IMR-90 (cell line): ENCODE measurements at regions not wholly inside any gene's neighbourhood (a gene's known extent, or its start where the extent isn't known, plus 50 kb on each side); places are given as distances from the start of the nearest gene placed in this dataset.

Experiments
- ATAC-seq: fragments of 200-7000 bp; cut with Tn5 transposase; 2 replicates; pipeline ENCODE4 v1.9.1; 2020; ENCODE audit warnings: low read depth, mild to moderate bottlenecking, moderate library complexity
- BruUV-seq: library from RNA; stranded (reverse); fragments of 400-500 nt; replicated peaks from 2 replicates; lab custom pipeline; 2021; lab: Mats Ljungman, UMichigan
- CTCF ChIA-PET: fragments of 300-600 bp; formaldehyde crosslinking; extraction: SDS; loops from one replicate; lab custom pipeline; 2021; ENCODE audit warnings: antibody characterized with exemption; lab: Yijun Ruan, JAX
- POLR2A ChIA-PET: fragments of 300-600 bp; sonication (Branson Sonifier 250); formaldehyde crosslinking; loops from one replicate; lab custom pipeline; 2022; ENCODE audit warnings: antibody characterized with exemption; ENCODE audit not compliant: unreplicated experiment; lab: Charles Lee
- DNase-seq: peaks from one replicate; pipeline ENCODE4 v3.0.0; 2013
- H2AFZ ChIP-seq: replicated peaks from 2 replicates; pipeline ENCODE3; 2013; ENCODE audit warnings: low read length, mild to moderate bottlenecking; ENCODE audit not compliant: poor library complexity
- H2AK5ac ChIP-seq: 2 replicates; pipeline ENCODE4 v1.6.1; 2013; ENCODE audit warnings: low read depth, low read length, inconsistent platforms
- H2AK9ac ChIP-seq: replicated peaks from 2 replicates; pipeline ENCODE3; 2013; ENCODE audit warnings: mild to moderate bottlenecking, low read depth, low read length, moderate library complexity; ENCODE audit not compliant: poor library complexity
- H2BK120ac ChIP-seq: 2 replicates; pipeline ENCODE4 v1.6.1; 2013; ENCODE audit warnings: low read depth, low read length, inconsistent platforms
- H2BK15ac ChIP-seq: 3 replicates; pipeline ENCODE4 v1.6.1; 2013; ENCODE audit warnings: low read depth, low read length, inconsistent platforms
- H2BK20ac ChIP-seq: 2 replicates; pipeline ENCODE4 v1.6.1; 2013; ENCODE audit warnings: low read depth, mild to moderate bottlenecking, inconsistent platforms, low read length, moderate library complexity
- H2BK5ac ChIP-seq: 2 replicates; pipeline ENCODE4 v1.6.1; 2013; ENCODE audit warnings: mild to moderate bottlenecking, low read depth, low read length, inconsistent platforms; ENCODE audit not compliant: poor library complexity, severe bottlenecking
- H3K14ac ChIP-seq: replicated peaks from 2 replicates; pipeline ENCODE4 v1.6.1; 2013; ENCODE audit warnings: low read depth, low read length, inconsistent platforms
- H3K18ac ChIP-seq: 2 replicates; pipeline ENCODE4 v1.6.1; 2013; ENCODE audit warnings: low read depth, low read length, control low read depth
- H3K23ac ChIP-seq: 2 replicates; pipeline ENCODE4 v1.6.1; 2013; ENCODE audit warnings: low read depth, low read length, inconsistent platforms
- H3K27ac ChIP-seq: 2 replicates; pipeline ENCODE4 v1.5.1; 2013; ENCODE audit warnings: mild to moderate bottlenecking, control low read depth, low read length; ENCODE audit not compliant: insufficient read depth
- H3K27me3 ChIP-seq: 2 replicates; pipeline ENCODE4 v1.6.1; 2013; ENCODE audit warnings: low read length; ENCODE audit not compliant: control insufficient read depth, insufficient read depth
- H3K36me3 ChIP-seq: 2 replicates; pipeline ENCODE4 v1.6.1; 2013; ENCODE audit warnings: low read length, mixed read lengths; ENCODE audit not compliant: control insufficient read depth, insufficient read depth
- H3K4ac ChIP-seq: 2 replicates; pipeline ENCODE4 v1.6.1; 2013; ENCODE audit warnings: low read depth, low read length, inconsistent platforms
- H3K4me1 ChIP-seq: 2 replicates; pipeline ENCODE4 v1.6.1; 2013; ENCODE audit warnings: low read length, mixed read lengths; ENCODE audit not compliant: control insufficient read depth, insufficient read depth
- H3K4me2 ChIP-seq: 2 replicates; pipeline ENCODE4 v1.6.1; 2013; ENCODE audit warnings: low read depth, mild to moderate bottlenecking, control low read depth, low read length, moderate library complexity
- H3K4me3 ChIP-seq: 2 replicates; pipeline ENCODE4 v1.5.1; 2013; ENCODE audit warnings: low read depth, mild to moderate bottlenecking, control low read depth, low read length, moderate library complexity; ENCODE audit not compliant: insufficient read depth
- H3K56ac ChIP-seq: 2 replicates; pipeline ENCODE4 v1.6.1; 2013; ENCODE audit warnings: low read length, inconsistent platforms; ENCODE audit not compliant: insufficient read depth; ENCODE audit errors: extremely low read depth
- H3K79me1 ChIP-seq, 2 experiments: 2 replicates each; pipeline ENCODE4 v1.6.1; 2013; ENCODE audit warnings: low read length in 2 of 2, inconsistent platforms in 1 of 2, low read depth in 1 of 2
- H3K9ac ChIP-seq: 2 replicates; pipeline ENCODE4 v1.6.1; 2013; ENCODE audit warnings: low read depth, low read length, control low read depth
- H3K9me1 ChIP-seq: 2 replicates; pipeline ENCODE4 v1.6.1; 2013; ENCODE audit warnings: low read length, inconsistent platforms; ENCODE audit not compliant: insufficient read depth
- H3K9me3 ChIP-seq: 2 replicates; pipeline ENCODE4 v1.6.1; 2013; ENCODE audit warnings: low read length; ENCODE audit not compliant: control insufficient read depth, insufficient read depth
- H4K20me1 ChIP-seq: 2 replicates; pipeline ENCODE4 v1.6.1; 2013; ENCODE audit warnings: low read length, inconsistent platforms; ENCODE audit not compliant: insufficient read depth
- H4K5ac ChIP-seq: 2 replicates; pipeline ENCODE4 v1.6.1; 2013; ENCODE audit warnings: mild to moderate bottlenecking, low read depth, low read length, control low read depth
- H4K8ac ChIP-seq, 2 experiments: 2 replicates each; pipeline ENCODE4 v1.6.1; 2013; ENCODE audit warnings: low read depth in 2 of 2, low read length in 2 of 2, control low read depth in 1 of 2, inconsistent platforms in 1 of 2
- H4K91ac ChIP-seq: 2 replicates; pipeline ENCODE4 v1.6.1; 2013; ENCODE audit warnings: low read depth, low read length, inconsistent platforms; ENCODE audit not compliant: insufficient read depth
- BHLHE40 ChIP-seq: fragments of 150-350 bp; IDR thresholded peaks from 2 replicates; pipeline ENCODE4 v1.6.1; 2016; ENCODE audit warnings: mild to moderate bottlenecking, low read depth, low read length
- CEBPB ChIP-seq: IDR thresholded peaks from 2 replicates; pipeline ENCODE4 v1.6.1; 2012; ENCODE audit warnings: low read depth, low read length, improper control_type of control experiment
- FOS ChIP-seq: fragments of 150-350 bp; IDR thresholded peaks from 2 replicates; pipeline ENCODE4 v1.6.1; 2016; ENCODE audit warnings: low read depth, low read length
- MAFK ChIP-seq: IDR thresholded peaks from 2 replicates; pipeline ENCODE4 v1.6.1; 2012; ENCODE audit warnings: low read depth, low read length, improper control_type of control experiment
- MAZ ChIP-seq: IDR thresholded peaks from 2 replicates; pipeline ENCODE4 v1.6.1; 2012; ENCODE audit warnings: low read depth, mild to moderate bottlenecking, low read length, improper control_type of control experiment, moderate library complexity, borderline replicate concordance
- MXI1 ChIP-seq: IDR thresholded peaks from 2 replicates; pipeline ENCODE4 v1.6.1; 2012; ENCODE audit warnings: low read depth, mild to moderate bottlenecking, low read length, moderate library complexity, borderline replicate concordance
- NFE2L2 ChIP-seq: fragments of 150-350 bp; IDR thresholded peaks from 2 replicates; pipeline ENCODE4 v1.6.1; 2016; ENCODE audit warnings: low read depth, mild to moderate bottlenecking, low read length
- POLR2A ChIP-seq: IDR thresholded peaks from 2 replicates; pipeline ENCODE4 v1.6.1; 2012; ENCODE audit warnings: mild to moderate bottlenecking, low read depth, low read length
- RAD21 ChIP-seq: IDR thresholded peaks from 2 replicates; pipeline ENCODE4 v1.6.1; 2012; ENCODE audit warnings: low read length, improper control_type of control experiment
- RCOR1 ChIP-seq: IDR thresholded peaks from 2 replicates; pipeline ENCODE4 v1.6.1; 2012; ENCODE audit warnings: mild to moderate bottlenecking, low read length, improper control_type of control experiment; ENCODE audit not compliant: insufficient replicate concordance
- SMC3 ChIP-seq: fragments of 150-350 bp; IDR thresholded peaks from 2 replicates; pipeline ENCODE4 v1.6.1; 2016; ENCODE audit warnings: low read depth, mild to moderate bottlenecking, antibody characterized with exemption, low read length, moderate library complexity
- WGBS, 2 experiments: methylation state at CpG; one replicate each; pipeline versions ENCODE4 v1.1.5 to v1.1.7; 2013; ENCODE audit warnings: missing lambda C conversion rate in 2 of 2; ENCODE audit not compliant: insufficient read length in 1 of 2; ENCODE audit errors: extremely low coverage in 2 of 2; 5-methylcytosine and 5-hydroxymethylcytosine counted together
- dilution Hi-C: fragments of 300-500 bp; cut with HindIII; formaldehyde crosslinking; loops from one replicate; pipeline ENCODE4 v1.14.3; 2018; ENCODE audit warnings: low sequenced_read_pairs; ENCODE audit not compliant: unreplicated experiment
- in situ Hi-C: fragments of 300-500 bp; cut with MboI; formaldehyde crosslinking; loops from 3 replicates; pipeline ENCODE4 v1.14.3; 2019; ENCODE audit warnings: low sequenced_read_pairs, inconsistent platforms, mixed read lengths
- intact Hi-C: fragments of 100-400 bp; cut with micrococcal nuclease; formaldehyde crosslinking; loops from 2 replicates; pipeline ENCODE4 v1.10.0; 2022

DNA sequence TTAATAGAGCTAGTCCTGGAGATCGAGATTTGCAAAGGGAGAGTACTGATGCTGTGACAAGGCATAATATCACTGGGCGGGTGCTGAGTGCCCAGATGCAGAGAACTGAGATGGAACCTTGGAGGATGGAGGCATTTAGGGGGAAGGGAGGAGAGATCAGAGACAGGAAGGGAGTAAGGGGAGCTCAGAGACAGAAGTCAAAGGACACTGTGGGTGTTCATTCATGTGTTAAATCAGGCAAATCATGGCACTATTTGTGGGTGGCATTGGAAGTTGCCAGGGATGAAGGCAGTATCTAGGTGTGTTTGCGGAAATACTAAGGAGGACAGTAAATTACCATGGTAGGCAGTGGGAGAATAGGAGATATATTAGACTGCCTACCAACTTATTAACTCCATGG, 135.0 kb downstream of the RBM46 start:
- H3K27me3 ChIP-seq: no peaks in the 10 kb centered on the region
- no peak overlapping the region for H3K14ac ChIP-seq
- no peaks in the 10 kb centered on the region for H3K4me1 ChIP-seq
- H4K5ac ChIP-seq: no peak overlapping the region
- in situ Hi-C loops: no loop called here
- no TSS peak for BruUV-seq
- DNase-seq: no peak
- no peaks in the 10 kb centered on the region for H3K9me1 ChIP-seq
- H2AK9ac ChIP-seq: no peak overlapping the region
- no peak overlapping the region for H4K91ac ChIP-seq
- peaks cover 2% of the 10 kb centered on the region; the same call in 1 of the 2 replicates for H3K9me3 ChIP-seq
- ChIA-PET CTCF (no interaction called here), POLR2A (no interaction called here)
- no peak overlapping the region for H3K18ac ChIP-seq
- no peak overlapping the region for H3K27ac ChIP-seq
- no peak overlapping the region for H3K56ac ChIP-seq
- H3K4me3 ChIP-seq: no peak overlapping the region
- no peak overlapping the region for H2AK5ac ChIP-seq
- TF ChIP-seq MAFK (no peak), NFE2L2 (no peak), CEBPB (no peak), MXI1 (no peak), POLR2A (no peak), FOS (no peak), MAZ (no peak), RCOR1 (no peak), SMC3 (no peak), BHLHE40 (no peak), RAD21 (no peak)
- no peaks in the 10 kb centered on the region for H3K36me3 ChIP-seq
- intact Hi-C loops: no loop called here
- no peak overlapping the region for H4K8ac ChIP-seq
- H2BK5ac ChIP-seq: no peak overlapping the region
- H2AFZ ChIP-seq: no peak overlapping the region
- dilution Hi-C loops: no loop called here
- no peak overlapping the region for H3K23ac ChIP-seq
- H3K9ac ChIP-seq: no peak overlapping the region
- H2BK20ac ChIP-seq: no peak overlapping the region
- H3K4ac ChIP-seq: no peak overlapping the region
- H4K20me1 ChIP-seq: no peaks in the 10 kb centered on the region
- ATAC-seq: no peak
- H2BK15ac ChIP-seq: no peak overlapping the region
- H2BK120ac ChIP-seq: no peak overlapping the region
- no CpG with 5 or more reads among the region's 3 CpGs for WGBS, 2 experiments
- no peak overlapping the region for H3K4me2 ChIP-seq
- H3K79me1 ChIP-seq: no peaks in the 10 kb centered on the region
